Right lobe of liver (tissue), 6 donors: ENCODE measurements at regions not wholly inside any gene's neighbourhood (a gene's known extent, or its start where the extent isn't known, plus 50 kb on each side); places are given as distances from the start of the nearest gene placed in this dataset.

Experiments
- ATAC-seq, 4 donors: fragments of 200-7000 bp; cut with Tn5 transposase; one replicate each; pipeline ENCODE4 v1.9.1; 2020; ENCODE audit warnings: mild to moderate bottlenecking in 4 of 4, moderate library complexity in 4 of 4
- DNase-seq, 3 donors: peaks; one replicate each; pipeline ENCODE4 v3.0.0-alpha.2; 2020
- H3K27ac ChIP-seq, 3 donors: fragments of 200-600 bp; one replicate each; pipeline ENCODE4 v1.8.0; 2022
- H3K27me3 ChIP-seq, 2 donors: fragments of 200-600 bp; one replicate each; pipeline ENCODE4 v1.8.0; 2022
- H3K36me3 ChIP-seq, 4 donors: fragments of 200-600 bp; sonication (generic) in 1 of 4; one replicate each; pipeline versions ENCODE4 v1.5.1 to v1.8.0; 2017 to 2022; ENCODE audit warnings: control low read depth in 1 of 4
- H3K4me1 ChIP-seq, 4 donors: fragments of 200-600 bp; sonication (generic) in 1 of 4; one replicate each; pipeline versions ENCODE4 v1.5.1 to v1.8.0; 2017 to 2022; ENCODE audit warnings: control low read depth in 1 of 4
- H3K4me3 ChIP-seq, 3 donors: fragments of 200-600 bp; one replicate each; pipeline ENCODE4 v1.8.0; 2022
- H3K9me3 ChIP-seq, 4 donors: fragments of 200-600 bp; sonication (generic) in 1 of 4; one replicate each; pipeline versions ENCODE4 v1.5.1 to v1.8.0; 2017 to 2022; ENCODE audit warnings: control low read depth in 1 of 4
- POLR2A ChIP-seq: fragments of 450-650 bp; IDR thresholded peaks from one replicate; pipeline ENCODE4 v1.6.1; 2017; ENCODE audit warnings: antibody characterized with exemption, mild to moderate bottlenecking
- WGBS: methylation state at CpG from one replicate; pipeline ENCODE4 v1.1.6; 2018; ENCODE audit warnings: low coverage, low lambda C conversion rate; ENCODE audit not compliant: insufficient coverage; ENCODE audit errors: missing lambda C conversion rate; 5-methylcytosine and 5-hydroxymethylcytosine counted together
- intact Hi-C, 2 donors: fragments of 100-400 bp; cut with DNase I; formaldehyde crosslinking; loops; one replicate each; pipeline versions ENCODE4 v1.11.2 to v1.14.1; 2022
- TF ChIP-seq, protein P1 (sequence below), 4 donors: fragments of 200-600 bp in 3 of 4; fragments of 450-650 bp in 1 of 4; IDR thresholded peaks; one replicate each; pipeline versions ENCODE4 v1.5.1 to v1.8.0; 2016 to 2022; ENCODE audit warnings: antibody characterized with exemption in 4 of 4, mild to moderate bottlenecking in 2 of 4
- donor health status: DM: no; HTN: yes; CAD: no.
- donor health status: DM: no; HTN: no; CAD: no.
- donor health status: DM: no; HTN: no; CAD: no.
- donor health status: DM: no; HTN: yes; CAD: no.
- donor health status: DM: no; HTN: yes; CAD: no.

DNA sequence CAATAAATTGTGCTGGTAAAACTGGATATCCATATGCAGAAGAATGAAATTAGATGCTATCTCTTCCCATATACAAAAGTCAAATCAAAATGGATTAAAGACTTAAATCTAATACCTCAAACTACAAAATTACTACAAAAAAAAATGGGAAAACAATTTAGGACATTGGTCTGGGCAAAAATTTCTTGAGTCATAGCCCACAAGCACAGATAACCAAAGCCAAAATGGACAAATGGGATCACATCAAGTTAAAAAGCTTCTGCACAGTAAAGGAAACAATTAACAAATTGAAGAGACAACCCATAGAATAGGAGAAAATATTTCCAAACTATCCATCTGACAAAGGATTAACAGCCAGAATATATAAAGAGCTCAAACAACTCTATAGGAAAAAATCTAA, 264.6 kb downstream of the NUAK1 start:
- DNase-seq (no peak), ATAC-seq (no peak)
- no peaks in the 10 kb centered on the region for H3K9me3 ChIP-seq
- TF ChIP-seq, protein P1, sequence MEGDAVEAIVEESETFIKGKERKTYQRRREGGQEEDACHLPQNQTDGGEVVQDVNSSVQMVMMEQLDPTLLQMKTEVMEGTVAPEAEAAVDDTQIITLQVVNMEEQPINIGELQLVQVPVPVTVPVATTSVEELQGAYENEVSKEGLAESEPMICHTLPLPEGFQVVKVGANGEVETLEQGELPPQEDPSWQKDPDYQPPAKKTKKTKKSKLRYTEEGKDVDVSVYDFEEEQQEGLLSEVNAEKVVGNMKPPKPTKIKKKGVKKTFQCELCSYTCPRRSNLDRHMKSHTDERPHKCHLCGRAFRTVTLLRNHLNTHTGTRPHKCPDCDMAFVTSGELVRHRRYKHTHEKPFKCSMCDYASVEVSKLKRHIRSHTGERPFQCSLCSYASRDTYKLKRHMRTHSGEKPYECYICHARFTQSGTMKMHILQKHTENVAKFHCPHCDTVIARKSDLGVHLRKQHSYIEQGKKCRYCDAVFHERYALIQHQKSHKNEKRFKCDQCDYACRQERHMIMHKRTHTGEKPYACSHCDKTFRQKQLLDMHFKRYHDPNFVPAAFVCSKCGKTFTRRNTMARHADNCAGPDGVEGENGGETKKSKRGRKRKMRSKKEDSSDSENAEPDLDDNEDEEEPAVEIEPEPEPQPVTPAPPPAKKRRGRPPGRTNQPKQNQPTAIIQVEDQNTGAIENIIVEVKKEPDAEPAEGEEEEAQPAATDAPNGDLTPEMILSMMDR (IDR thresholded peaks at IDR 0.05), result no peak
- TF ChIP-seq POLR2A, result no peak
- no peak overlapping the region for H3K4me3 ChIP-seq
- H3K36me3 ChIP-seq, result no peaks in the 10 kb centered on the region
- no peaks in the 10 kb centered on the region for H3K27me3 ChIP-seq
- H3K4me1 ChIP-seq, result no peaks in the 10 kb centered on the region
- intact Hi-C loops, result no loop called here
- H3K27ac ChIP-seq, result no peak overlapping the region

DNA sequence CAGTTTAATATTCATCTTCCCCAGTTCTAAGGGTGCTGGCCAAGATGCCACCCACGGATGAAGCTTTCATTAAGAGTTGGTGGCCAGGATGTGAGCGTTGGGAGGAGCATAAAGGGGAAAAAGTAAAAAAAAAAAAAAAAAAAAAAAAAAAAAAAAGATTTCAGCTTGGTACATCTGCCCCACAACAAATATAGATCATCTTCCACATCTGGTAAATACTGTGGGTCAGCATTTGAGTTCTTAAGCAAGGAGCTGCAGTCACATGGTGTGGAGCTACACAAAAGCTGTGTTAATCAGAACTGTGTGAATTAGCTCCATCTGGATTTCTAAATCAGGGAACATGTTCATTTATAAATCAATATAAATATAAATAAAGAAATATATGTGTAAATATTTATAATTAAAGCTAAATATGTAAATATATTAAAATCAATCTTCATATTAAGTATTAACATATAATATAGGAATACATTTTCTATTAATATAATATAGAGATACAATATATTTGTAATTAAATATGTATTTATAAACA, 262.3 kb downstream of the NUAK1 start:
- no peaks in the 10 kb centered on the region for H3K4me1 ChIP-seq
- 75% methylated on average over 2 of the region's 2 CpGs for WGBS
- intact Hi-C loops, result no loop called here
- TF ChIP-seq, protein P1 (IDR thresholded peaks at IDR 0.05), result no peak
- no peak for TF ChIP-seq POLR2A
- no peak overlapping the region for H3K27ac ChIP-seq
- H3K27me3 ChIP-seq, result no peaks in the 10 kb centered on the region
- no peak for DNase-seq
- H3K9me3 ChIP-seq, result no peaks in the 10 kb centered on the region
- H3K4me3 ChIP-seq, result no peak overlapping the region
- no peak for ATAC-seq
- H3K36me3 ChIP-seq, result no peaks in the 10 kb centered on the region

DNA sequence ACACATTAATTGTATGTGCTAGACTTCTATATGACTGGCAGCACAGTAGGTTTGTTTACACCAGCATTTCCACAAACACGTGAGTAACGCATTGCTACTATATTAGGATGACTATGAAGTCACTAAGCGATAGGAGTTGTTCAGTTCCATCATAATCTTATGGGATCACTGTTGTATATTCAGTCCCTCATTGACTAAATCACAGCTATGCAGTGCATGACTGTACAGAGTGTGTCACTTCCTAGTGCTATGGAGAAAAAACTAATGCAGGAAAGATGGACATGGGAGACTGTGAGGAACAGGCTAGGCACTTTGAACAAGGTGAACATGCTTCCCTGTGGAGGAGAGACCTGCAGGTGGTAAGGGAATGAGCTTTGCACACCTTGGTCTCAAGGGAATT, 259.8 kb downstream of the NUAK1 start:
- WGBS, result 95% methylated on average over 3 of the region's 3 CpGs

DNA sequence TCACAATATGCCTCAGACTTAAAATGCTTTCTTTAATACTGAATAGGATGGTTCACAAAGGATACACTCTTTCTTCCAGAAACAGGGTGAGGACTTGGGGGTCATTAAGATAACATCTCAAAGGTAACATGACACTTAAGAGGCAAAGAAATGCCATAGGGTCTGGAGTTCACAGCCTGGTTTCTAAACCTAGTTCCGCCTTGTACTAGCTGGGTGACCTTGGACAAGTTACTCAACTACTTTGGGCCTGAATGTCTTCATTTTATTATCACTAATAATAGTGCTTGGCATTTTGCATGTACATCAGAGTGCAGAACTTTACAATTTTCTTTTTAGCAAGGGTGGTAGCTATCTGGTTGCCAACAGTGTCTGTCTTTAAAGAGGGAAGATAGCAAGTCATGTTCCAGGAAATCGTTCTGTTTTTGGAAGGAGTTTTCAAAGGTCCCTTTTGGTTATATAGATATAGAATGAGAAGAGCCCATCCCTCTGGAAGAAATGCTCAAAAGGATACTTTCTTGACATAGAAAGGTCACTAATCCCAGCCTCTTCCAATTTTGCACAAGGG, 257.8 kb downstream of the NUAK1 start:
- Histone ChIP-seq H3K9me3 (no peaks in the 10 kb centered on the region), H3K27ac (no peak overlapping the region), H3K27me3 (no peaks in the 10 kb centered on the region), H3K4me1 (no peaks in the 10 kb centered on the region), H3K4me3 (no peak overlapping the region), H3K36me3 (no peaks in the 10 kb centered on the region)
- WGBS, result 67% methylated on average over 2 of the region's 2 CpGs
- no peak for DNase-seq
- intact Hi-C loops, result no loop called here
- ATAC-seq, result no peak
- no peak for TF ChIP-seq POLR2A
- TF ChIP-seq, protein P1 (IDR thresholded peaks at IDR 0.05), result no peak

More for the DNA sequence above, 259.8 kb downstream of the NUAK1 start:
- Histone ChIP-seq H3K4me1 (no peaks in the 10 kb centered on the region), H3K27me3 (no peaks in the 10 kb centered on the region), H3K36me3 (no peaks in the 10 kb centered on the region), H3K27ac (no peak overlapping the region), H3K9me3 (no peaks in the 10 kb centered on the region), H3K4me3 (no peak overlapping the region)
- no peak for ATAC-seq
- no peak for TF ChIP-seq POLR2A
- intact Hi-C loops, result no loop called here
- DNase-seq, result no peak

DNA sequence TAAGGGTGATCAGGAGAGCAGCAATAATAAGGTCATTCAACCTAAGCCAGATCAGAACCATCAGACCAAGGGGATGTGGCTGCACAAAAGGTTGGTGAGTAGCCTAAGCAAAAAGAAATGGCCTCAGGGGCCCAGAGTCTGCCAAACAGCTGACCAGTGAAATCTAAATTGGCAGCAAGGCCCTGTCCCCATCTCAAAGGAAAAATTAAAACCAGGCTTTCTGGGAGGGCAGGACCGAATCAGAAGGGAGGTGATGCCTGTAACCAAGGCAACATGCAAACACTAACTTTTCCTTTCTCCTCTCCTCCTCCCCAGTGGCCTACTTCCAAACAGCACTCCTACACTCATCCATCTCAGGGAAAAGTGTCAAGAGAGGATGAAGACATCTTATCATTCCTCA, 256.4 kb downstream of the NUAK1 start:
- intact Hi-C loops, result no loop called here

More for the DNA sequence above, 256.4 kb downstream of the NUAK1 start:
- Histone ChIP-seq H3K27me3 (no peaks in the 10 kb centered on the region), H3K9me3 (no peaks in the 10 kb centered on the region), H3K36me3 (no peaks in the 10 kb centered on the region), H3K4me3 (no peak overlapping the region), H3K27ac (no peak overlapping the region), H3K4me1 (no peaks in the 10 kb centered on the region)
- ATAC-seq, result no peak
- WGBS, result 75% methylated on average over 1 of the region's 1 CpG
- no peak for TF ChIP-seq POLR2A
- TF ChIP-seq, protein P1 (IDR thresholded peaks at IDR 0.05), result no peak
- DNase-seq, result no peak
